H9 (cell line): ENCODE measurements at regions not wholly inside any gene's neighbourhood (a gene's known extent, or its start where the extent isn't known, plus 50 kb on each side); places are given as distances from the start of the nearest gene placed in this dataset.

Experiments
- DNase-seq: peaks from one replicate; pipeline ENCODE4 v3.0.0-alpha.2; 2017
- H2AFZ ChIP-seq: one replicate; pipeline ENCODE4 v1.6.1; 2013; ENCODE audit warnings: mild to moderate bottlenecking, low read length, control low read depth, moderate library complexity
- H2AK5ac ChIP-seq: 2 replicates; pipeline ENCODE4 v1.6.1; 2013; ENCODE audit warnings: low read length, control low read depth, mixed read lengths; ENCODE audit not compliant: insufficient read length
- H2BK120ac ChIP-seq: one replicate; pipeline ENCODE4 v1.6.1; 2013; ENCODE audit warnings: low read depth, mild to moderate bottlenecking, low read length, control low read depth, inconsistent platforms; ENCODE audit not compliant: poor library complexity, severe bottlenecking
- H2BK12ac ChIP-seq: 2 replicates; pipeline ENCODE4 v1.6.1; 2013; ENCODE audit warnings: low read length, control low read depth, mixed read lengths, low read depth; ENCODE audit not compliant: insufficient read length
- H2BK15ac ChIP-seq: 2 replicates; pipeline ENCODE4 v1.6.1; 2013; ENCODE audit warnings: low read depth, low read length, control low read depth
- H2BK20ac ChIP-seq: one replicate; pipeline ENCODE4 v1.6.1; 2013; ENCODE audit warnings: low read depth, mild to moderate bottlenecking, low read length, control low read depth, inconsistent platforms; ENCODE audit not compliant: poor library complexity, severe bottlenecking
- H2BK5ac ChIP-seq: 2 replicates; pipeline ENCODE4 v1.6.1; 2013; ENCODE audit warnings: low read length, control low read depth, mixed read lengths; ENCODE audit not compliant: insufficient read length
- H3K14ac ChIP-seq: 2 replicates; pipeline ENCODE4 v1.6.1; 2013; ENCODE audit warnings: low read length, control low read depth; ENCODE audit not compliant: insufficient read depth
- H3K18ac ChIP-seq: 2 replicates; pipeline ENCODE4 v1.6.1; 2013; ENCODE audit warnings: low read depth, mild to moderate bottlenecking, mixed read lengths, low read length, control low read depth; ENCODE audit not compliant: insufficient read length
- H3K23ac ChIP-seq: 2 replicates; pipeline ENCODE4 v1.6.1; 2013; ENCODE audit warnings: low read length, control low read depth, mixed read lengths, low read depth; ENCODE audit not compliant: insufficient read length
- H3K23me2 ChIP-seq: 2 replicates; pipeline ENCODE4 v1.6.1; 2013; ENCODE audit warnings: low read depth, mild to moderate bottlenecking, mixed read lengths, low read length, control low read depth; ENCODE audit not compliant: insufficient read length, poor library complexity, severe bottlenecking
- H3K27ac ChIP-seq: 2 replicates; pipeline ENCODE4 v1.5.1; 2013; ENCODE audit warnings: low read length, control low read depth, mixed read lengths, low read depth; ENCODE audit not compliant: insufficient read length
- H3K27me3 ChIP-seq: 2 replicates; pipeline ENCODE4 v1.6.1; 2013; ENCODE audit warnings: low read length, control low read depth, inconsistent platforms; ENCODE audit not compliant: insufficient read depth
- H3K4ac ChIP-seq: 2 replicates; pipeline ENCODE4 v1.6.1; 2013; ENCODE audit warnings: low read depth, mild to moderate bottlenecking, control low read depth, inconsistent platforms, low read length, moderate library complexity
- H3K4me1 ChIP-seq: 2 replicates; pipeline ENCODE4 v1.6.1; 2013; ENCODE audit warnings: low read length, control low read depth, inconsistent platforms; ENCODE audit not compliant: insufficient read depth
- H3K4me2 ChIP-seq: 2 replicates; pipeline ENCODE4 v1.6.1; 2013; ENCODE audit warnings: low read length, control low read depth, mixed read lengths; ENCODE audit not compliant: insufficient read length, insufficient read depth
- H3K56ac ChIP-seq: 2 replicates; pipeline ENCODE4 v1.6.1; 2013; ENCODE audit warnings: low read depth, mild to moderate bottlenecking, mixed read lengths, low read length, control low read depth; ENCODE audit not compliant: insufficient read length
- H3K79me1 ChIP-seq: 2 replicates; pipeline ENCODE4 v1.6.1; 2013; ENCODE audit warnings: low read depth, mild to moderate bottlenecking, moderate library complexity, low read length, control low read depth, inconsistent platforms; ENCODE audit not compliant: insufficient read depth, poor library complexity, severe bottlenecking
- H3K79me2 ChIP-seq: 2 replicates; pipeline ENCODE4 v1.6.1; 2013; ENCODE audit warnings: low read length, control low read depth, inconsistent platforms; ENCODE audit not compliant: insufficient read depth
- H3K9ac ChIP-seq: 2 replicates; pipeline ENCODE4 v1.6.1; 2013; ENCODE audit warnings: low read length, control low read depth, mixed read lengths; ENCODE audit not compliant: insufficient read length; ENCODE audit errors: extremely low read depth
- H3K9me3 ChIP-seq: one replicate; pipeline ENCODE4 v1.6.1; 2013; ENCODE audit warnings: low read depth, low read length, inconsistent platforms; ENCODE audit not compliant: control insufficient read depth
- H3T11ph ChIP-seq: one replicate; pipeline ENCODE4 v1.6.1; 2013; ENCODE audit warnings: mild to moderate bottlenecking, low read length, control low read depth, inconsistent platforms
- H4K20me1 ChIP-seq: one replicate; pipeline ENCODE4 v1.6.1; 2013; ENCODE audit not compliant: control insufficient read depth, insufficient read length, insufficient read depth
- H4K5ac ChIP-seq: 2 replicates; pipeline ENCODE4 v1.6.1; 2013; ENCODE audit warnings: low read depth, mild to moderate bottlenecking, mixed read lengths, low read length, control low read depth; ENCODE audit not compliant: insufficient read length
- H4K8ac ChIP-seq: replicated peaks from 2 replicates; pipeline ENCODE4 v1.6.1; 2013; ENCODE audit warnings: low read length, control low read depth, mixed read lengths, low read depth; ENCODE audit not compliant: insufficient read length
- H4K91ac ChIP-seq: 2 replicates; pipeline ENCODE4 v1.6.1; 2013; ENCODE audit warnings: low read depth, mild to moderate bottlenecking, moderate library complexity, mixed read lengths, low read length, control low read depth; ENCODE audit not compliant: insufficient read length
- H3K27ac Mint-ChIP-seq, 3 experiments: 2 replicates in 2 of 3; 3 replicates in 1 of 3; pipeline ENCODE4 v1.8.0; 2020 to 2021; ENCODE audit warnings: mixed read lengths in 3 of 3, mild to moderate bottlenecking in 1 of 3, moderate library complexity in 1 of 3
- H3K27me3 Mint-ChIP-seq: 2 replicates; pipeline ENCODE4 v1.8.0; 2021; ENCODE audit warnings: low read depth, mild to moderate bottlenecking, moderate library complexity, mixed read lengths
- H3K36me3 Mint-ChIP-seq, 3 experiments: 2 replicates in 2 of 3; 3 replicates in 1 of 3; pipeline ENCODE4 v1.8.0; 2020 to 2021; ENCODE audit warnings: low read depth in 3 of 3, mixed read lengths in 3 of 3; ENCODE audit not compliant: insufficient read depth in 1 of 3
- H3K4me1 Mint-ChIP-seq, 2 experiments: 2 replicates each; pipeline ENCODE4 v1.8.0; 2020; ENCODE audit warnings: mixed read lengths in 2 of 2
- H3K4me3 Mint-ChIP-seq, 2 experiments: 2 replicates in 1 of 2; 3 replicates in 1 of 2; pipeline ENCODE4 v1.8.0; 2020 to 2021; ENCODE audit warnings: mild to moderate bottlenecking in 2 of 2, mixed read lengths in 2 of 2, moderate library complexity in 1 of 2
- H3K9me3 Mint-ChIP-seq, 2 experiments: 2 replicates in 1 of 2; 3 replicates in 1 of 2; pipeline ENCODE4 v1.8.0; 2020; ENCODE audit warnings: mild to moderate bottlenecking in 2 of 2, mixed read lengths in 2 of 2, moderate library complexity in 1 of 2
- CTCF ChIP-seq: fragments of 200-600 bp; sonication (generic); conservative IDR thresholded peaks from 3 replicates; pipeline ENCODE4 v1.8.0; 2021; ENCODE audit warnings: antibody characterized with exemption, mild to moderate bottlenecking
- WGBS: extraction: QIAGEN DNeasy Blood & Tissue Kit; methylation state at CpG from one replicate; pipeline ENCODE4 v1.1.7; 2013; ENCODE audit warnings: missing lambda C conversion rate, low lambda C conversion rate, mixed read lengths; ENCODE audit not compliant: insufficient read length; ENCODE audit errors: extremely low coverage; 5-methylcytosine and 5-hydroxymethylcytosine counted together

GRCh38 chr17:70677783-70678647 lies 508.7 kb downstream of the KCNJ2 start:
- H3K36me3 Mint-ChIP-seq = no peaks in the 10 kb centered on the region
- H3K4me3 Mint-ChIP-seq = no peak overlapping the region
- no peaks in the 10 kb centered on the region for H3K9me3 ChIP-seq
- H2AFZ ChIP-seq = no peak overlapping the region
- peaks cover 8 to 21% of the 10 kb centered on the region in 2 experiments for H3K4me1 Mint-ChIP-seq
- H3K27me3 ChIP-seq = no peaks in the 10 kb centered on the region
- no peaks in the 10 kb centered on the region for H3K23me2 ChIP-seq
- no peaks in the 10 kb centered on the region for H3K9me3 Mint-ChIP-seq
- no peak overlapping the region for H4K8ac ChIP-seq
- H4K20me1 ChIP-seq = no peaks in the 10 kb centered on the region
- DNase-seq = peak; percentile 32
- H4K91ac ChIP-seq = no peak overlapping the region
- H3K23ac ChIP-seq = no peak overlapping the region
- H3K79me1 ChIP-seq = no peaks in the 10 kb centered on the region
- no peak overlapping the region for H2AK5ac ChIP-seq
- no peak overlapping the region for H2BK15ac ChIP-seq
- no peak overlapping the region for H4K5ac ChIP-seq
- no peak overlapping the region for H3K14ac ChIP-seq
- no peak overlapping the region for H3T11ph ChIP-seq
- no peak overlapping the region for H3K27ac ChIP-seq
- WGBS = no CpG with 5 or more reads among the region's 9 CpGs
- no peak overlapping the region for H2BK20ac ChIP-seq
- no peak overlapping the region for H3K4me2 ChIP-seq
- no peaks in the 10 kb centered on the region for H3K27me3 Mint-ChIP-seq
- TF ChIP-seq CTCF = no peak
- no peaks in the 10 kb centered on the region for H3K79me2 ChIP-seq
- no peak overlapping the region for H3K4ac ChIP-seq
- H3K18ac ChIP-seq = no peak overlapping the region
- H3K9ac ChIP-seq = no peak overlapping the region
- H2BK5ac ChIP-seq = no peak overlapping the region
- no peak overlapping the region for H2BK120ac ChIP-seq
- H3K4me1 ChIP-seq = no peaks in the 10 kb centered on the region; the same call in 1 of the 2 replicates
- peak overlapping the region in 2 of 3 experiments; percentile 42 to 59; a peak in 3 of 7 replicates for H3K27ac Mint-ChIP-seq
- H3K56ac ChIP-seq = no peak overlapping the region
- H2BK12ac ChIP-seq = no peak overlapping the region
